Upper lobe of right lung (tissue), 1 donor: ENCODE measurements at regions not wholly inside any gene's neighbourhood (a gene's known extent, or its start where the extent isn't known, plus 50 kb on each side); places are given as distances from the start of the nearest gene placed in this dataset.

Experiments used
- ATAC-seq: fragments of 200-7000 bp; cut with Tn5 transposase; one replicate; pipeline ENCODE4 v1.9.1; 2020; ENCODE audit warnings: mild to moderate bottlenecking, moderate library complexity
- DNase-seq: peaks from one replicate; pipeline ENCODE4 v3.0.0-alpha.2; 2020
- H3K27ac ChIP-seq: fragments of 200-600 bp; one replicate; pipeline ENCODE4 v1.8.0; 2022
- H3K27me3 ChIP-seq: fragments of 200-600 bp; one replicate; pipeline ENCODE4 v1.8.0; 2022; ENCODE audit warnings: mild to moderate bottlenecking
- H3K36me3 ChIP-seq: fragments of 200-600 bp; one replicate; pipeline ENCODE4 v1.8.0; 2022
- H3K4me1 ChIP-seq: fragments of 200-600 bp; one replicate; pipeline ENCODE4 v1.8.0; 2022
- H3K4me3 ChIP-seq: fragments of 200-600 bp; one replicate; pipeline ENCODE4 v1.8.0; 2022; ENCODE audit warnings: mild to moderate bottlenecking
- H3K9me3 ChIP-seq: fragments of 200-600 bp; one replicate; pipeline ENCODE4 v1.8.0; 2022
- CTCF ChIP-seq: fragments of 200-600 bp; IDR thresholded peaks from one replicate; pipeline ENCODE4 v1.8.0; 2022; ENCODE audit warnings: antibody characterized with exemption
- intact Hi-C: fragments of 100-400 bp; cut with DNase I; formaldehyde crosslinking; loops from one replicate; pipeline ENCODE4 v1.11.0; 2022
- donor health status: DM: no; HTN: yes; CAD: no; lungs with severe emphysema.

GRCh38 chr2:116733699-116734098 lies 1080.8 kb upstream of the DDX18 start:
- Histone ChIP-seq H3K9me3 (no peaks in the 10 kb centered on the region), H3K4me3 (no peak overlapping the region), H3K27me3 (no peaks in the 10 kb centered on the region), H3K27ac (no peak overlapping the region), H3K4me1 (no peaks in the 10 kb centered on the region), H3K36me3 (no peaks in the 10 kb centered on the region)
- DNase-seq = no peak
- no peak for ATAC-seq
- intact Hi-C loops = no loop called here
- no peak for TF ChIP-seq CTCF

DNA sequence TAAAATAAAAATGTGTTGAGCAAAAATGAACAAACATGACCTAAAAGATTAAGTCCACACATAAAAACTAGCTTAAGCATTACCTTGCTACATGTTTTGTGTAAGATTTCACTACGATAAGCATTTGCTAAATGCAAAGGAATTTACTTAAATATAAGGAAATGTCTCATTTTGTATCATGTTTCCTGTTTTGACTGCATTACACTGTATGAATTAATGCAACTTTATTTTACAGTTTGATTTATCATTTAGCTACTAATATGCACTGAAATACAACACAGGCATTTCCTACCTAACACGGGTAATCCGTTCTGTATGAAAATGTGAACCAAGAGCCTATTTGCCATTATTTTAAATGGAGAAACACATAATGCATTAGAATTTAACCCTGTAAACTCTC lies 1076.5 kb upstream of the DDX18 start:
- no peak for TF ChIP-seq CTCF
- intact Hi-C loops = no loop called here
- Histone ChIP-seq H3K4me3 (no peak overlapping the region), H3K27ac (no peak overlapping the region), H3K9me3 (no peaks in the 10 kb centered on the region), H3K27me3 (no peaks in the 10 kb centered on the region), H3K36me3 (no peaks in the 10 kb centered on the region), H3K4me1 (no peaks in the 10 kb centered on the region)
- DNase-seq (no peak), ATAC-seq (no peak)

- intact Hi-C loops = no loop called here
- no peaks in the 10 kb centered on the region for H3K36me3 ChIP-seq
Measured at GRCh38 chr2:116747103-116747502, 1067.4 kb upstream of the DDX18 start.

DNA sequence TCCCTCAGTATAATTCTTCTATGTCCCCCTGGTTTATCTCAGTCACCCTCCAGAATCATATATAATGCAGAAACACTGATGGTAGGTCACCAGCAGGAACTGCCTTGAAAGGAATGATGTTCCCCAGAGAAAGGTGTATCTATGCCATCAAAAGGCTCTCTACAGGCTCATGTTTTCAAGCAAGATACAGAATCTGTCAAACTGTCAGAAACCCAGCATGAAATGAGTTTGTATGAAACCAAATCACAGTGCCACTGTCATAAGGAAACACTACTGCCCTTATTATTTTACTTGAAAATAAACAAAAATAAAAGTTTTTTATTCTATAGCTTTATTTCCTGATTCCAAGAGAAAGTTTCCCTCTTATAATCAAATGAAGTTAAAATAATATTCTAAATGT lies 1064.5 kb upstream of the DDX18 start:
- no peak for TF ChIP-seq CTCF
- Histone ChIP-seq H3K27me3 (no peaks in the 10 kb centered on the region), H3K4me3 (no peak overlapping the region), H3K27ac (no peak overlapping the region), H3K4me1 (no peaks in the 10 kb centered on the region), H3K9me3 (no peaks in the 10 kb centered on the region), H3K36me3 (no peaks in the 10 kb centered on the region)
- DNase-seq (no peak), ATAC-seq (no peak)
- intact Hi-C loops = no loop called here

More at GRCh38 chr2:116747103-116747502, 1067.4 kb upstream of the DDX18 start:
- Histone ChIP-seq H3K9me3 (no peaks in the 10 kb centered on the region), H3K4me1 (no peaks in the 10 kb centered on the region), H3K27me3 (no peaks in the 10 kb centered on the region), H3K4me3 (no peak overlapping the region), H3K27ac (no peak overlapping the region)
- no peak for TF ChIP-seq CTCF
- DNase-seq (no peak), ATAC-seq (no peak)

- Histone ChIP-seq H3K27ac (no peak overlapping the region), H3K27me3 (no peaks in the 10 kb centered on the region), H3K4me3 (no peak overlapping the region), H3K36me3 (no peaks in the 10 kb centered on the region), H3K9me3 (no peaks in the 10 kb centered on the region), H3K4me1 (no peaks in the 10 kb centered on the region)
- ATAC-seq = no peak
- TF ChIP-seq CTCF = no peak
- intact Hi-C loops = no loop called here
- no peak for DNase-seq
Measured at GRCh38 chr2:116754381-116755101, 1060.0 kb upstream of the DDX18 start.

DNA sequence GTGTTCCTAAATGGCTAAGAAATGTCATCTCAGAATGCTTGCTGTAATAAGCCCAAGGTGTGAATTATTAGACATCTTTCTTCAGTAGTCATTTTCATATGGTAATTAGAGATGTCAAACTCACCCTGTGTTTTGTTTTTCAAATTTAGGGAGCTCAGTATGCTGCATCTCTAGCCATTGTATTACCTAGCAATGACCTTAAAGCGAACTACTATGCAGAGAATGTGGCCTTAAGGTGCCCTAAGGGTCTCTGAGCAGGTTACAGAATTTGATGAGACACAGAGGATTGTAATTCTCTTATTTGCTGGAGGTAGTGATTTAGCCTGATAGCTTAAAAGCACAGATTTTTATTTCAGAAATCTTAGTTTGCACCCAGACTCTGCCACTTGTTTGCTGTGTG lies 1052.6 kb upstream of the DDX18 start:
- no peak for ATAC-seq
- Histone ChIP-seq H3K4me1 (no peaks in the 10 kb centered on the region), H3K27ac (no peak overlapping the region), H3K4me3 (no peak overlapping the region), H3K27me3 (no peaks in the 10 kb centered on the region), H3K9me3 (no peaks in the 10 kb centered on the region), H3K36me3 (no peaks in the 10 kb centered on the region)
- no peak for TF ChIP-seq CTCF
- intact Hi-C loops = no loop called here
- DNase-seq = no peak
